Adrenal gland (tissue), 5 donors: ENCODE measurements at regions not wholly inside any gene's neighbourhood (a gene's known extent, or its start where the extent isn't known, plus 50 kb on each side); places are given as distances from the start of the nearest gene placed in this dataset.

ENCODE experiments used
- CTCF ChIP-seq, 6 experiments: fragments of 450-650 bp in 4 of 6; fragments of 200-600 bp in 2 of 6; sonication (generic) in 1 of 6; IDR thresholded peaks; 1 replicate in 5 of 6; 2 replicates in 1 of 6; pipeline versions ENCODE4 v1.5.1 to v1.8.0; 2016 to 2021; ENCODE audit warnings: antibody characterized with exemption in 6 of 6, mild to moderate bottlenecking in 2 of 6, moderate library complexity in 1 of 6
- POLR2A ChIP-seq, 2 donors: fragments of 450-650 bp; IDR thresholded peaks; one replicate each; pipeline ENCODE4 v1.6.1; 2017; ENCODE audit warnings: antibody characterized with exemption in 2 of 2, mild to moderate bottlenecking in 2 of 2, moderate library complexity in 1 of 2
- donor health status: DM: no; HTN: no; CAD: no.

GRCh38 chr4:63607169-63607872 lies 801.9 kb downstream of the TECRL start:
- no peak for TF ChIP-seq CTCF (IDR thresholded peaks at IDR 0.05)
- TF ChIP-seq POLR2A (IDR thresholded peaks at IDR 0.05): no peak
